Neural cell (in vitro differentiated cells): ENCODE measurements at regions not wholly inside any gene's neighbourhood (a gene's known extent, or its start where the extent isn't known, plus 50 kb on each side); places are given as distances from the start of the nearest gene placed in this dataset.

Experiments
- H2AFZ ChIP-seq: fragments of 200-600, 300-800 bp; sonication (generic), shearing (Covaris generic); 2 replicates; pipeline ENCODE4 v1.6.0; 2014; ENCODE audit warnings: low read depth, mild to moderate bottlenecking, antibody characterized with exemption, low read length, moderate library complexity
- H3F3A ChIP-seq: fragments of 200-600 bp; shearing (Covaris generic); 2 replicates; pipeline ENCODE4 v1.6.1; 2016; ENCODE audit warnings: mild to moderate bottlenecking, moderate library complexity, mixed read lengths, antibody characterized with exemption, low read length; ENCODE audit not compliant: insufficient read depth, poor library complexity, severe bottlenecking
- H3K27ac ChIP-seq: fragments of 200-600, 300-800 bp; sonication (generic), shearing (Covaris generic); 2 replicates; pipeline ENCODE4 v1.5.1; 2014; ENCODE audit warnings: mild to moderate bottlenecking, low read length, moderate library complexity
- H3K27me3 ChIP-seq: fragments of 300-800, 200-600 bp; sonication (generic), shearing (Covaris generic); 2 replicates; pipeline ENCODE4 v1.6.0; 2014; ENCODE audit warnings: mild to moderate bottlenecking, low read depth, low read length, moderate library complexity; ENCODE audit not compliant: insufficient read depth
- H3K36me3 ChIP-seq: fragments of 300-800, 200-600 bp; sonication (generic), shearing (Covaris generic); 2 replicates; pipeline ENCODE4 v1.5.1; 2014; ENCODE audit warnings: mild to moderate bottlenecking, antibody characterized with exemption, low read length, moderate library complexity; ENCODE audit not compliant: insufficient read depth
- H3K4me2 ChIP-seq: fragments of 300-800, 200-600 bp; sonication (generic), shearing (Covaris generic); 2 replicates; pipeline ENCODE4 v1.6.0; 2014; ENCODE audit warnings: mild to moderate bottlenecking, low read length
- H3K4me3 ChIP-seq: fragments of 300-800, 200-600 bp; sonication (generic), shearing (Covaris generic); 2 replicates; pipeline ENCODE4 v1.5.1; 2014; ENCODE audit warnings: mild to moderate bottlenecking, low read length, moderate library complexity
- H3K79me2 ChIP-seq: fragments of 200-600 bp; shearing (Covaris generic); replicated peaks from 2 replicates; pipeline ENCODE4 v1.6.0; 2014; ENCODE audit warnings: mild to moderate bottlenecking, low read length, moderate library complexity; ENCODE audit not compliant: insufficient read depth
- H3K9ac ChIP-seq: fragments of 300-800, 200-600 bp; sonication (generic), shearing (Covaris generic); 2 replicates; pipeline ENCODE4 v1.6.1; 2016; ENCODE audit warnings: mild to moderate bottlenecking, low read length, mixed read lengths
- H3K9me2 ChIP-seq: fragments of 200-600 bp; shearing (Covaris generic); 2 replicates; pipeline ENCODE4 v1.6.1; 2016; ENCODE audit warnings: mild to moderate bottlenecking, low read length, mixed read lengths; ENCODE audit not compliant: insufficient read depth
- H3K9me3 ChIP-seq: fragments of 200-600, 300-800 bp; sonication (generic), shearing (Covaris generic); 2 replicates; pipeline ENCODE4 v1.6.1; 2016; ENCODE audit warnings: mild to moderate bottlenecking, mixed run types, low read length, moderate library complexity, mixed read lengths
- H4K20me1 ChIP-seq: fragments of 200-600 bp; shearing (Covaris generic); 2 replicates; pipeline ENCODE4 v1.6.1; 2016; ENCODE audit warnings: mild to moderate bottlenecking, mixed run types; ENCODE audit not compliant: insufficient read depth
- EP300 ChIP-seq: fragments of 450-650 bp; conservative IDR thresholded peaks from 2 replicates; pipeline ENCODE4 v1.6.1; 2014; ENCODE audit warnings: antibody characterized with exemption, mild to moderate bottlenecking, moderate library complexity; ENCODE audit not compliant: poor library complexity, severe bottlenecking
- MXI1 ChIP-seq: fragments of 450-650 bp; conservative IDR thresholded peaks from 2 replicates; pipeline ENCODE4 v1.6.1; 2014; ENCODE audit warnings: antibody characterized with exemption, mild to moderate bottlenecking; ENCODE audit not compliant: poor library complexity, severe bottlenecking
- POLR2AphosphoS5 ChIP-seq: IDR thresholded peaks from 2 replicates; pipeline ENCODE4 v1.6.1; 2012
- RAD21 ChIP-seq: fragments of 450-650 bp; conservative IDR thresholded peaks from 2 replicates; pipeline ENCODE4 v1.6.1; 2014; ENCODE audit warnings: antibody characterized with exemption, mild to moderate bottlenecking, moderate library complexity
- SMC3 ChIP-seq: fragments of 450-650 bp; conservative IDR thresholded peaks from 2 replicates; pipeline ENCODE4 v1.6.1; 2014; ENCODE audit warnings: antibody characterized with exemption, mild to moderate bottlenecking, moderate library complexity; ENCODE audit not compliant: poor library complexity
- TAF1 ChIP-seq: IDR thresholded peaks from 2 replicates; pipeline ENCODE4 v1.6.1; 2012; ENCODE audit warnings: low read depth
- TF ChIP-seq, protein P1 (sequence below): fragments of 450-650 bp; IDR thresholded peaks from 2 replicates; pipeline ENCODE4 v1.5.1; 2014; ENCODE audit warnings: antibody characterized with exemption, mild to moderate bottlenecking, moderate library complexity; ENCODE audit not compliant: poor library complexity, severe bottlenecking
- TF ChIP-seq, protein P2 (sequence below): IDR thresholded peaks from 2 replicates; pipeline ENCODE4 v1.6.1; 2012; ENCODE audit warnings: borderline replicate concordance

GRCh38 chr7:19327018-19327417 lies 181.8 kb upstream of the FERD3L start:
- Histone ChIP-seq H3K4me2 (no peak overlapping the region), H3K9me3 (no peaks in the 10 kb centered on the region), H3F3A (no peaks in the 10 kb centered on the region), H3K9ac (no peak overlapping the region), H4K20me1 (no peaks in the 10 kb centered on the region), H3K9me2 (no peaks in the 10 kb centered on the region), H3K36me3 (no peaks in the 10 kb centered on the region), H3K27me3 (no peaks in the 10 kb centered on the region), H2AFZ (no peak overlapping the region), H3K79me2 (no peaks in the 10 kb centered on the region), H3K4me3 (no peak overlapping the region), H3K27ac (no peak overlapping the region)
- TF ChIP-seq SMC3 (no peak), MXI1 (no peak)
- TF ChIP-seq, protein P1, sequence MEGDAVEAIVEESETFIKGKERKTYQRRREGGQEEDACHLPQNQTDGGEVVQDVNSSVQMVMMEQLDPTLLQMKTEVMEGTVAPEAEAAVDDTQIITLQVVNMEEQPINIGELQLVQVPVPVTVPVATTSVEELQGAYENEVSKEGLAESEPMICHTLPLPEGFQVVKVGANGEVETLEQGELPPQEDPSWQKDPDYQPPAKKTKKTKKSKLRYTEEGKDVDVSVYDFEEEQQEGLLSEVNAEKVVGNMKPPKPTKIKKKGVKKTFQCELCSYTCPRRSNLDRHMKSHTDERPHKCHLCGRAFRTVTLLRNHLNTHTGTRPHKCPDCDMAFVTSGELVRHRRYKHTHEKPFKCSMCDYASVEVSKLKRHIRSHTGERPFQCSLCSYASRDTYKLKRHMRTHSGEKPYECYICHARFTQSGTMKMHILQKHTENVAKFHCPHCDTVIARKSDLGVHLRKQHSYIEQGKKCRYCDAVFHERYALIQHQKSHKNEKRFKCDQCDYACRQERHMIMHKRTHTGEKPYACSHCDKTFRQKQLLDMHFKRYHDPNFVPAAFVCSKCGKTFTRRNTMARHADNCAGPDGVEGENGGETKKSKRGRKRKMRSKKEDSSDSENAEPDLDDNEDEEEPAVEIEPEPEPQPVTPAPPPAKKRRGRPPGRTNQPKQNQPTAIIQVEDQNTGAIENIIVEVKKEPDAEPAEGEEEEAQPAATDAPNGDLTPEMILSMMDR = no peak

DNA sequence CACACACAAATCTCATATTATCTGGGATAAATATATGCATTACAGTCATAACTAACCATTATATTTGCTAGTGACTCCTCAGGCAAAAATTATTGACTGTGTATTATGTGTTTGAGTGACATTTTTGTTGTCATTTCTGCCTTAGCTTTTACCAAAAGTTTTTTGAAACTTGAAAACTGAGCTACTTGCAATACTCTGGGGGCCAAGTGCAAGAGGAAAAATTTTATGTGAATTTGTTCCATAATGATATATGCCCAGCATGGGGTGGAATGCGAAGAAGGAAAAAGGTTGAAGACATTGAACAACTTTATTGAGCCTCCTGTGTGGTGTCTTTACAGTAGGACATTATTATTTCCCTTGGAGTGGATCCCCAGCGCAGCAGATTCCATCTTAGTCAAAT lies 176.8 kb upstream of the FERD3L start:
- Histone ChIP-seq H3K9ac (no peak overlapping the region), H3K27me3 (no peaks in the 10 kb centered on the region), H3K79me2 (no peaks in the 10 kb centered on the region), H4K20me1 (no peaks in the 10 kb centered on the region), H3K4me3 (no peak overlapping the region), H3K9me3 (no peaks in the 10 kb centered on the region), H3K9me2 (no peaks in the 10 kb centered on the region), H3K4me2 (no peak overlapping the region), H2AFZ (no peak overlapping the region), H3K27ac (no peak overlapping the region), H3F3A (no peaks in the 10 kb centered on the region), H3K36me3 (no peaks in the 10 kb centered on the region)
- TF ChIP-seq TAF1 (no peak), EP300 (peak; percentile 35), POLR2AphosphoS5 (no peak), RAD21 (no peak), SMC3 (no peak)
- TF ChIP-seq, protein P1 = no peak
- TF ChIP-seq, protein P2, sequence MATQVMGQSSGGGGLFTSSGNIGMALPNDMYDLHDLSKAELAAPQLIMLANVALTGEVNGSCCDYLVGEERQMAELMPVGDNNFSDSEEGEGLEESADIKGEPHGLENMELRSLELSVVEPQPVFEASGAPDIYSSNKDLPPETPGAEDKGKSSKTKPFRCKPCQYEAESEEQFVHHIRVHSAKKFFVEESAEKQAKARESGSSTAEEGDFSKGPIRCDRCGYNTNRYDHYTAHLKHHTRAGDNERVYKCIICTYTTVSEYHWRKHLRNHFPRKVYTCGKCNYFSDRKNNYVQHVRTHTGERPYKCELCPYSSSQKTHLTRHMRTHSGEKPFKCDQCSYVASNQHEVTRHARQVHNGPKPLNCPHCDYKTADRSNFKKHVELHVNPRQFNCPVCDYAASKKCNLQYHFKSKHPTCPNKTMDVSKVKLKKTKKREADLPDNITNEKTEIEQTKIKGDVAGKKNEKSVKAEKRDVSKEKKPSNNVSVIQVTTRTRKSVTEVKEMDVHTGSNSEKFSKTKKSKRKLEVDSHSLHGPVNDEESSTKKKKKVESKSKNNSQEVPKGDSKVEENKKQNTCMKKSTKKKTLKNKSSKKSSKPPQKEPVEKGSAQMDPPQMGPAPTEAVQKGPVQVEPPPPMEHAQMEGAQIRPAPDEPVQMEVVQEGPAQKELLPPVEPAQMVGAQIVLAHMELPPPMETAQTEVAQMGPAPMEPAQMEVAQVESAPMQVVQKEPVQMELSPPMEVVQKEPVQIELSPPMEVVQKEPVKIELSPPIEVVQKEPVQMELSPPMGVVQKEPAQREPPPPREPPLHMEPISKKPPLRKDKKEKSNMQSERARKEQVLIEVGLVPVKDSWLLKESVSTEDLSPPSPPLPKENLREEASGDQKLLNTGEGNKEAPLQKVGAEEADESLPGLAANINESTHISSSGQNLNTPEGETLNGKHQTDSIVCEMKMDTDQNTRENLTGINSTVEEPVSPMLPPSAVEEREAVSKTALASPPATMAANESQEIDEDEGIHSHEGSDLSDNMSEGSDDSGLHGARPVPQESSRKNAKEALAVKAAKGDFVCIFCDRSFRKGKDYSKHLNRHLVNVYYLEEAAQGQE = no peak
